Large intestine (tissue), 3 donors: ENCODE measurements at regions not wholly inside any gene's neighbourhood (a gene's known extent, or its start where the extent isn't known, plus 50 kb on each side); places are given as distances from the start of the nearest gene placed in this dataset.

ENCODE experiments used
- DNase-seq, 2 donors: peaks; one replicate each; pipeline versions ENCODE4 v3.0.0 to v3.0.0-alpha.2; 2013
- H3K27ac ChIP-seq: one replicate; pipeline ENCODE4 v1.5.1; 2013; ENCODE audit warnings: low read length
- H3K27me3 ChIP-seq: 2 replicates; pipeline ENCODE4 v1.6.1; 2013; ENCODE audit warnings: low read length; ENCODE audit not compliant: control insufficient read depth, insufficient read depth
- H3K36me3 ChIP-seq: 2 replicates; pipeline ENCODE4 v1.6.1; 2013; ENCODE audit warnings: low read length; ENCODE audit not compliant: control insufficient read depth, insufficient read depth
- H3K4me1 ChIP-seq: one replicate; pipeline ENCODE4 v1.6.1; 2013; ENCODE audit warnings: low read length; ENCODE audit not compliant: control insufficient read depth, insufficient read depth
- H3K4me3 ChIP-seq: one replicate; pipeline ENCODE4 v1.5.1; 2013; ENCODE audit warnings: low read length
- H3K9me3 ChIP-seq: one replicate; pipeline ENCODE4 v1.6.1; 2013; ENCODE audit warnings: mild to moderate bottlenecking, low read depth, low read length, moderate library complexity; ENCODE audit not compliant: control insufficient read depth
- WGBS: methylation state at CpG from one replicate; pipeline ENCODE4 v1.1.5; 2013; ENCODE audit warnings: low lambda C conversion rate; ENCODE audit not compliant: insufficient coverage; 5-methylcytosine and 5-hydroxymethylcytosine counted together

DNA sequence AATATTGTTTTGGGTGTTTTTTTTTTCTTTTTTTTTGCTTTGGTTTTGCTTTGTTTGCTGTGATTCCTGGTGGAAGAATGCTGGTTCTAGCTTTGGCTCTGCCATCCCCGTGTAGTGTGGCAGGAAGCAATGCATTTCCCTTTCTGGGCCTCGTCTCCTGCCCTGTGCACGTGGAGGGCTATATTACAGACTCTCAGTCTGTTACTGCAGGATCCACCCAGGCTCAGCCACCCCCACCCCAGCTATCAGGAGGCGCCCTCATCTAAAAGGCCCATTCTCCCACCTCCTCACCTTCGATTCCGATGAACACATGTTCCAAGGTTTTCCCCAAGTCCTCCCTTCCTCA is 152.3 kb downstream of the TFCP2L1 start:
- WGBS: no CpG with 5 or more reads among the region's 6 CpGs

DNA sequence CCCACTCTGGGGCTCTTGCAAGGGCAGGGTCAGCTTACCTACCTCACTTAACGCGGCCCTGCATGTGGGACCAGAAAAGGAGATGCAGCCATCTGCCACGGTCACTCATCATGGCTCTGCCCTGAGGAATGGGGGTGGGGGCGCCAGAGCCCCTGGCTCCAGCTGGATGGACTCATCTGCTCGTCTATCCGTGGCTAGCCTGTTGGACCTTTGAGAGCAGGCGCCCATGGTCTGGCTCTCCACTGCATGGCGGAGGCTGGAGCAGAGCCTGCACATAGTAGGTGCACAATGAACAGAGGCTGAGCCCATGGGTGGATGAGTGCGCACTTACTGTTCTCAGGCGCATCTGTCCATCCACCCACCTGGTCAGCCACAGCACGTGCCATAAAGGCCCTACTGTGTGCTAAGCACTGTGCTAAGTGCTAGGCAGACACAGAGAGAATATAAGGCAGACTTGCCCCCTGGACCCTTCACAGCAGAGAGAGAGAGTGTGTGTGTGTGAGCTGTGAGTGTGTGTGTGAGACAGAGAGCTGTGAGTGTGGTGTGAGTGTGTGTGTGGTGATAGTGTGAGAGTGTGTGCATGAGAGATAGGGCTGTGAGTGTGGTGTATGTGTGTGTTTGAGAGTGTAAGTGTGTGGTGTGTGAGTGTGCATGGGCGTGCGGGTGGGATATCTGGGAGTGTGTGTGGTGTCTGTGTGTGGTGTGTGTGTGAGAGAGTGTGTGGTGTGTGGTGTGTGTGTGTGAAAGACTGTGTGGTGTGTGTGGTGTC is 151.3 kb downstream of the TFCP2L1 start:
- H3K36me3 ChIP-seq: no peaks in the 10 kb centered on the region
- H3K27ac ChIP-seq: no peak overlapping the region
- H3K27me3 ChIP-seq: peaks cover 3% of the 10 kb centered on the region
- no CpG with 5 or more reads among the region's 13 CpGs for WGBS
- no peaks in the 10 kb centered on the region for H3K9me3 ChIP-seq
- H3K4me3 ChIP-seq: no peak overlapping the region
- DNase-seq: no peak
- no peaks in the 10 kb centered on the region for H3K4me1 ChIP-seq

More for the DNA sequence above, 152.3 kb downstream of the TFCP2L1 start:
- Histone ChIP-seq H3K36me3 (no peaks in the 10 kb centered on the region), H3K4me3 (no peak overlapping the region), H3K4me1 (no peaks in the 10 kb centered on the region), H3K27ac (no peak overlapping the region), H3K9me3 (no peaks in the 10 kb centered on the region), H3K27me3 (peaks cover 3% of the 10 kb centered on the region)
- DNase-seq: no peak

DNA sequence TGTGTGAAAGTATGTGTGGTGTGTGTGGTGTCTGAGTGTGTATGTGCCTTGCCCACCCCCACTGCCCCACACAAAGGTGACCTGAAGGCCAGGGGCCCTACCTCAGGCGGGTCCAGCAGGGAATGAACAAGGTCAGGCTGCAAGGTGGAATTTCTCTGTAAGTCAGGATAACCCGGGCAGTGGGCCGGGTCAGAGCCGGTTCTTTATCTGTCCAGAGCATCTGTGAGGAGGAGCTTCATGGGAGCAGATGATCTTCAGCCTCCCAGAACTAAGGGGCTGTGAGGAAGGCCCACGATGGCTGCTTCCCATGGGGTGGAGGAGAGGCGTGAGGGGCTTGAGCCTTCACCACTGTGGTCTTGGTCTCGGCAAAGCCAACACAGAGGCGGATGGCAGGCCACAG is 150.3 kb downstream of the TFCP2L1 start:
- Histone ChIP-seq H3K27me3 (peaks cover 3% of the 10 kb centered on the region), H3K4me3 (no peak overlapping the region), H3K9me3 (peaks cover 1% of the 10 kb centered on the region), H3K4me1 (no peaks in the 10 kb centered on the region), H3K36me3 (no peaks in the 10 kb centered on the region), H3K27ac (no peak overlapping the region)
- DNase-seq: no peak
- WGBS: no CpG with 5 or more reads among the region's 8 CpGs

DNA sequence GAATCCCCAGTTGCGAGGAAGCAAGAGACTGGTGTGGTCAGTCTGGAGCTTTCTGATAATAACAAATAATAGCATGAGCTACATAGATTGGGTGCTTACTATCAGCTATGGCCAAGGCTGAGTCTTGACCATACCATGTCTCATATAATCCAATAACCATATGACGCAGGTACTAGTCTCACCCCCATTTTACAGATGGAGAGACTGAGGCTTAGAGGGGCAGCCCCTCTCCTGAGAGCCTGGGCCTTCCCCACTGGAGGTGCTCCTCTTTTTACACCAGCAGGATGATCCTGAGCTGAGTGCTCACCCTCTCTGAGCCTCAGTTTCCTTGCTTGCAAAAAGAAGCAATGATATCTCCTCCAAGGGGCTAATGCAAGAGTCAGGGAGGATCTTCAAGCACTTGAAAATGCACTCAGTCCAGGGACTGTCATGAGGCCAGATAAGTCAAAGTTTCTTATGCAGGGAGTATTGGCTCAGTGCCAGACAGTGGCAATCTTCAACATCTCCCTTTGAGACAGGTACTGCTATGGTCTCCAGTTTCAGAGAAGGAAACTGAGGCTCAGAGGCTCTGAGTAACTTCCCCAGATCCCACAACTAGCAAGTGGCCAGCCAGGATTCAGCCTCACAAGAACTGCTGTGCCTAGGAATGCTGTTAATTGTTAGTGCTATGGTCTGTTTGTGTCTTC is 149.7 kb downstream of the TFCP2L1 start:
- DNase-seq: no peak
- Histone ChIP-seq H3K4me1 (no peaks in the 10 kb centered on the region), H3K27ac (no peak overlapping the region), H3K4me3 (no peak overlapping the region), H3K27me3 (peaks cover 3% of the 10 kb centered on the region), H3K36me3 (no peaks in the 10 kb centered on the region), H3K9me3 (peaks cover 3% of the 10 kb centered on the region)
- WGBS: no CpG with 5 or more reads among the region's 2 CpGs

DNA sequence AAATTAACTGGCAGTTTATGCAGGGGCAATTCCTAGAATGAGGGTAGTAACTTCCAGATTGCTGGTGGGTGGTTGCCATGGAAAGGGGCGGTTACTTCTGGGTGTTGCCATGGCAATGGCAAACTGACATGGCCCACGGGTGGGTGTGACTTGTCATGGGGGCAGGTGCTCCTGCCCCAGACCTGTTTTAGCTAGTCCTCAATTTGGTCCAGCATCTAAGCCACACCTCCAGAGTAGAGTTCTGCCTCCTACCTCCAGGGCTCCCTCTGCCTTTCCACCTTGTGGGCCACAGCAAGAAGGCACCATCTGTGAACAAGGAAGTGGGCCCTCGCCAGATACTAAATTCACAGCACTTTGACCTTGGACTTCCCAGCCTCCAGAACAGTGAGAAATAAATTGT is 148.7 kb downstream of the TFCP2L1 start:
- DNase-seq: no peak
- H3K9me3 ChIP-seq: peaks cover 3% of the 10 kb centered on the region
- H3K36me3 ChIP-seq: no peaks in the 10 kb centered on the region
- H3K27me3 ChIP-seq: peaks cover 3% of the 10 kb centered on the region
- H3K4me3 ChIP-seq: no peak overlapping the region
- no peaks in the 10 kb centered on the region for H3K4me1 ChIP-seq
- WGBS: no CpG with 5 or more reads among the region's 3 CpGs
- H3K27ac ChIP-seq: no peak overlapping the region

DNA sequence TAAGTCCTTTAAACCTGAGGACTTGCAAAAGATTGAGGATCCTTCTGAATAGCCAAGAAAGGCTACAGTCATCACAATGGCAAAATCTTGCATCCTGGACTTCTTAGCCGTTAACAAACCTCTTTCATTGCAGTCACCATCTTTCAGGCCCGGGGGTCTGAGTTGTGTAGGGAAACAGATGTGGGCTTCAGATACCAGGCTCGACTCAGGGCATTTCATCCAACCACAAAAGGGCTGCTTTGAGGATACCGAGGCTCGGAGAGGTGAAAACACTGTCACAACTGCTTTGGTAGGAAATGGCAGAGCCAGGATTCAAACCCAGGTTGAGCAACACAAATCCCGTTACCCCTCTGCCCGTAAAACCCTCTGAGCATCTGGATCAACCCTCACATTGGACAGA is 147.4 kb downstream of the TFCP2L1 start:
- H3K9me3 ChIP-seq: peaks cover 3% of the 10 kb centered on the region
- no peaks in the 10 kb centered on the region for H3K36me3 ChIP-seq
- no peak overlapping the region for H3K27ac ChIP-seq
- no peak overlapping the region for H3K4me3 ChIP-seq
- no peak for DNase-seq
- 80% methylated on average over 3 of the region's 7 CpGs for WGBS
- H3K4me1 ChIP-seq: no peaks in the 10 kb centered on the region
- peaks cover 3% of the 10 kb centered on the region for H3K27me3 ChIP-seq

DNA sequence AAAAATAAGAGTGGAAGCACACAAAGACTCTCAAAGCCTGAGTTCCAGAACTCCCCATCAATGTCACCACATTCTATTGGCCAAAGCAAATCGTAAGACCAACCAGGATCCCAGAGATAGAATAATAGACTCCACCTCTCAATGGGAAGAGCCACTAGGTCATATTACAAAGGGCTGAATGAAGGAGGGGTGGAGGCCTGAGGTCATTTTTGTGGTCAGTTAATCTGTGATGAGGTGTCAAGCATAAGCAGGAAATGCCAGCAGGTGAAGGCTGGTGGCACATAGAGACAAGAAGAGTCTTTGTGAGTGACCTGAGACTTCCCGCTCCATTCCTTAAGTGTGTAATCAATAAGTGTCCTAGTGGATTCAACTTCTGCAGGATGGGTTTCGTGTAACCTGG is 144.3 kb downstream of the TFCP2L1 start:
- Histone ChIP-seq H3K9me3 (peaks cover 3% of the 10 kb centered on the region), H3K27me3 (peaks cover 3% of the 10 kb centered on the region), H3K4me3 (no peak overlapping the region), H3K27ac (no peak overlapping the region), H3K4me1 (no peaks in the 10 kb centered on the region), H3K36me3 (no peaks in the 10 kb centered on the region)
- whole genome bisulfite sequencing: no CpG with 5 or more reads among the region's 3 CpGs
- DNase-seq: no peak

DNA sequence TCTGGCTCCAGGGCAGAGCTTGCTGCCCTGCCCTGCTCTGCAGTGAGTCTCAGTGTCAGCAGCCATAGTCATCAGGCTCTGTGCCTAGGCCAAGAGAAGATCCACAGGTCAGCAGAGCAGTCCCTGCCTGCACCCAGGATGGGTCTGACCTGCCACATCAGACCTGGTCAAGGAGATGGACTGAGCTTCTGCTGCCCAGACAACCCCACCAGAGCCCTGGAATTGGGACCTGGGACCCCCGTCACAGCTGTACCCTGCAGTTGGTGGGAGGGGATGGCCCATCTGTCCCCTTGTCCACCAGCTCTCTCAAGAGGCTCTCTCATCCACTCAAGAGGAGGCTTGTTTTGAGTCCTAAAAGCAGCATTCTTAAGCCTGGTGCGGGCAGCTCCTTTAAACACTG is 142.6 kb downstream of the TFCP2L1 start:
- H3K4me3 ChIP-seq: no peak overlapping the region
- no CpG with 5 or more reads among the region's 2 CpGs for WGBS
- no peak overlapping the region for H3K27ac ChIP-seq
- no peaks in the 10 kb centered on the region for H3K36me3 ChIP-seq
- H3K9me3 ChIP-seq: peaks cover 3% of the 10 kb centered on the region
- H3K27me3 ChIP-seq: no peaks in the 10 kb centered on the region
- no peaks in the 10 kb centered on the region for H3K4me1 ChIP-seq
- no peak for DNase-seq

DNA sequence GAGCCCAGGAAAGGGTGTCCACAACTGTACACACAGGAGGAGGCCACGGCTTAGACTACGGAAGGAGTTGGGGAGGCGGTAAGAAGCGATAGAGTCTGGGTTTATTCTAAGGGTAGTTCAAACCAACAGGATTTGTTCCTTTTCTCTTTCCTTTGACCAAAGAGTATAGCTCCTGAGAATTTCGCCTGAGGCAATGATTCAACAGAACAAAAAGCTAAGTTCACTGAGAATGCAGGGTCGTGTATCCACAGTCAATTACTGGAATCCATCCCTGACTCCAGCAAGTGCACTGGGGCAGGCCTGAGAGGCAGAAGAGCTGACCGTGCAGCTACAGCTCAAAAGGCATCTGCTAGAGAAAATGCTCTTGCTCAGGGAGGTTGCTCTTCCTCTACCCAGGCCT is 140.9 kb downstream of the TFCP2L1 start:
- no peak for DNase-seq
- Histone ChIP-seq H3K4me3 (no peak overlapping the region), H3K27me3 (no peaks in the 10 kb centered on the region), H3K36me3 (no peaks in the 10 kb centered on the region), H3K9me3 (peaks cover 3% of the 10 kb centered on the region), H3K27ac (no peak overlapping the region), H3K4me1 (no peaks in the 10 kb centered on the region)
- 93% methylated on average over 3 of the region's 7 CpGs for WGBS

DNA sequence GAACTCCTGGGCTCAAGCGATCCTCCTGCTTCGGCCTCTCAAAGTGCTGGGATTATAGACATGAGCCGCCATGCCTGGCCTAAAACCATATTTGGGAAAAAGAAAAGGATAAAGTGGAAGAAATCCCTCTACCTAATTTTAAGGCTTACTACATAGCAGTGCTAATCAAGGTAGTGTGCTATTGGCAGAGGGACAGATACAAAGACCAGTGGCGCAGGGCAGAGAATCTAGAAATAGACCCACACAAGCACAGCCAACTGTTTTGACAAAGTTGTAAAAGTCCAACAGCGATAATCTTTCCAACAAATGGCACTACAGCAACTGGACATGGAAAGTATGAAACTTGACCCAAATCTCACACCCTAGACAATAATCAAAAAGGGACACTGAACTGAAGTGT is 138.4 kb downstream of the TFCP2L1 start:
- DNase-seq: no peak
- no peaks in the 10 kb centered on the region for H3K9me3 ChIP-seq
- no peak overlapping the region for H3K27ac ChIP-seq
- H3K27me3 ChIP-seq: no peaks in the 10 kb centered on the region
- H3K4me3 ChIP-seq: no peak overlapping the region
- H3K4me1 ChIP-seq: no peaks in the 10 kb centered on the region
- H3K36me3 ChIP-seq: no peaks in the 10 kb centered on the region
- no CpG with 5 or more reads among the region's 5 CpGs for WGBS

DNA sequence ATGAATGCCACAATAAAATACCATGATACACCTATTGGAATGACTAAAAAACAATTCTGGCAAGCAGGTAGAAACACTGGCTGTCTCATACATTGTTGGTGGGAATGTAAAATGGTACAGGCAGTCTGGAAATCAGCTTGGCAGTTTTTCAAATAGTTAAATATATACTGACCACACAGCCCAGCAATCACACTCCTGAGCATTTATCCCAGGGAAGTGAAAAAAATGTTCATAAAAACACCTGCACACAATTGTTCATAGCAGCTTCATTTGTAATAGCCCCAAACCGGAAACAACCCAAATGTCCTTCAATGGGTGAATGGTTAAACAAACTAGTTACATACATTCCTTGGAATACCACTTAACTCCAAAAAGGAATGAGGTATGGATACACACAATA is 137.2 kb downstream of the TFCP2L1 start:
- H3K9me3 ChIP-seq: no peaks in the 10 kb centered on the region
- H3K4me3 ChIP-seq: no peak overlapping the region
- H3K27ac ChIP-seq: no peak overlapping the region
- no peaks in the 10 kb centered on the region for H3K4me1 ChIP-seq
- WGBS: no CpG with 5 or more reads among the region's 1 CpG
- DNase-seq: no peak
- no peaks in the 10 kb centered on the region for H3K27me3 ChIP-seq
- no peaks in the 10 kb centered on the region for H3K36me3 ChIP-seq
